ENCODE measurements at regions not wholly inside any gene's neighbourhood (a gene's known extent, or its start where the extent isn't known, plus 50 kb on each side); places are given as distances from the start of the nearest gene placed in this dataset.

DNA sequence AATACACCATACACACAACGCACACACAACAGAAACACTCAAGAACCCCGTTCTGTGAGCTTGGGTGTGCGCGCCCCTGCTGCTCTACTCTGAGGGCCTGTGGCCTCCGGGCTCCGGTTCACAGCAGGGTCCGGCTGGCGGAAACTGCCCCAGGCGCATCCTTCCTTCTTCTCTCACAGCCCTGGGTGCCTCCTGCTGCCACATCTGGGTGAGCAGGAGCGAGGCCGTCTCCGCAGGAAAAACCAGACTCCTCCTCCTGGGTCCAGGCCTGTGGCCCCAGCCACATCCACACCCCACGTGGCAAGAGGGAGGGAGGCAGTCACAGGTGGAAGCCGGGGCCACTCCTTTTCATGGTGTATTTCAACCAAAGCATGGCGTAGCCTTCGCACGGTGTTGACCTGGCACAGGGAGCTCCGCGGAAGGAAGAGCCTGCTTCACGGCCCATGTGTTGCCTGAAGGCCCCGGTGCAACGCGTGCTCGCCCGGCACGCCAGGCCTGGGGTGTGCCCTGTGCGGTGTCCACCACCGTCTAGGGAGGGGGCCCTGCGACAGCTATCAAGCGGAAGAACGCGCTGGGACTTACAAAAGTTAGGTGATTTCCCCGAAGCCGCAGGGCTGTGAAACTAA, 1502.7 kb downstream of the TBC1D22A start:
- Histone ChIP-seq H3K27me3 (ENCODE audit: insufficient read depth, low read length) (no peaks in the 10 kb centered on the region), H3K9me3 (ENCODE audit: low read depth, low read length) (no peaks in the 10 kb centered on the region), H3K4me1 (ENCODE audit: insufficient read depth, low read length) (no peaks in the 10 kb centered on the region), H3K4me3 (ENCODE audit: low read length) (no peak overlapping the region)

DNA sequence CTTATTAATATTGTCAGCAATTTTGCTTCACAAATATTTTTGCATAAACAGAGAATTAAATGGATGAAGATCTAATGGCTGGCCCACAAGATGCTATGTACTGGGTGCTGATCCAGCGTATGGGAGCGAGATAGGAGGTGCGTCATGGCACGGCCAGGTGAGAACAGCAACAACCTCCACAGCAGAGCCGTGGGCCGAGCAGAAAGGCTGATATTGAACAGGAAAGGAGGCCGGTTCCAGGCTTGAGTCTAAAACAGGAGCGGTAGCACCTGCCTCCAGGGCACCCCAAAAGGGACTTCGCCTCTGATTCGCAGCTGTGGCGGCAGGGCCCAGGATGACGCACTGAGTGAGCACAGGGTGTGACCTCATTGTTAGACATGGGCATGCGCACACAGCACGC, 1502.1 kb downstream of the TBC1D22A start:
- no peaks in the 10 kb centered on the region for H3K4me1 ChIP-seq (ENCODE audit: insufficient read depth, low read length)
- no peaks in the 10 kb centered on the region for H3K27me3 ChIP-seq (ENCODE audit: insufficient read depth, low read length)
- H3K9me3 ChIP-seq (ENCODE audit: low read depth, low read length), result no peaks in the 10 kb centered on the region
- no peak overlapping the region for H3K4me3 ChIP-seq (ENCODE audit: low read length)

DNA sequence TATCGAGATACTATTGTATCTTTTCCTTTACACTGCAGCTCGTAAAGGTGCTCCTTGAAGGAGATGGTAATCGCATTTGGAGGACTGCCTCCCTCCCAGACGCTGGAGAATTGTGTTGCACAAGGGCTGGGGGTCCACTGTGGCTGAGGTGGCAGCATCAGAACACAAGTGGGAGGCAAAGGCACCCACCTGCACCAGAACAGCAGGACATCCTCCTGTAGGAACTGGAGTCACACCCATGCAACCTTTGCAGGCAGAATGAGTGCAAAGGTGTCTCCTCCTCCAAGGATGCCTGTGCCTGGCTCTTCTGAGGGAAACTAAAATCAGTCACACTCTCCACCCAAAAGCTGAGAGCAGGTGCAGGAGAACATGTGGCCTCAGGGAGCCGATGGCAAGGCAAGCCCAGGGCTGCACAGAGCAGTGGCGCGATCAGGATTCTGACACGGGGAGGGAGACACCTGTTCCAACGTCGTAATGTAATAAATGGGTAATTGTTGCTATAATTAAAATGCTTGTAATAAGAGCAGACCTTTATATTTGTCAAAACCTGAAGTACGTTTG, 1501.4 kb downstream of the TBC1D22A start:
- Histone ChIP-seq H3K9me3 (ENCODE audit: low read depth, low read length) (no peaks in the 10 kb centered on the region), H3K4me1 (ENCODE audit: insufficient read depth, low read length) (no peaks in the 10 kb centered on the region), H3K27me3 (ENCODE audit: insufficient read depth, low read length) (no peaks in the 10 kb centered on the region), H3K4me3 (ENCODE audit: low read length) (no peak overlapping the region)

DNA sequence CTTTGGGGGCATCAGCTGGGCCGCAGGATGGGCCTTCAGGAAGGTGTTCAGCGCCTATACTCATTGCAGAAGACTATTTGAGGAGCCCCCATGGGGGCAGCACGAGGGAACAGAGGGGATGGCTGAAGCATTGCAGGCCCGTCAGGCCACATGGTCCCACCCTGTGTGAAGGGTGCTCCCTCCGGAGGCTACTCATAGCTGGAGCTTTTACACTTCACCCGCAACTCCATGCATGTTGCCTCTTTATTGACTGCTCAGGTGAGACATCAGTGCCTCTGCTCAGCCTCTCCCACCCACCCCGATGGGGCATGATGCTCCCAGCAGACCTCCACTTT, 1500.9 kb downstream of the TBC1D22A start:
- no peak overlapping the region for H3K4me3 ChIP-seq (ENCODE audit: low read length)
- H3K9me3 ChIP-seq (ENCODE audit: low read depth, low read length), result no peaks in the 10 kb centered on the region
- no peaks in the 10 kb centered on the region for H3K27me3 ChIP-seq (ENCODE audit: insufficient read depth, low read length)
- H3K4me1 ChIP-seq (ENCODE audit: insufficient read depth, low read length), result no peaks in the 10 kb centered on the region

DNA sequence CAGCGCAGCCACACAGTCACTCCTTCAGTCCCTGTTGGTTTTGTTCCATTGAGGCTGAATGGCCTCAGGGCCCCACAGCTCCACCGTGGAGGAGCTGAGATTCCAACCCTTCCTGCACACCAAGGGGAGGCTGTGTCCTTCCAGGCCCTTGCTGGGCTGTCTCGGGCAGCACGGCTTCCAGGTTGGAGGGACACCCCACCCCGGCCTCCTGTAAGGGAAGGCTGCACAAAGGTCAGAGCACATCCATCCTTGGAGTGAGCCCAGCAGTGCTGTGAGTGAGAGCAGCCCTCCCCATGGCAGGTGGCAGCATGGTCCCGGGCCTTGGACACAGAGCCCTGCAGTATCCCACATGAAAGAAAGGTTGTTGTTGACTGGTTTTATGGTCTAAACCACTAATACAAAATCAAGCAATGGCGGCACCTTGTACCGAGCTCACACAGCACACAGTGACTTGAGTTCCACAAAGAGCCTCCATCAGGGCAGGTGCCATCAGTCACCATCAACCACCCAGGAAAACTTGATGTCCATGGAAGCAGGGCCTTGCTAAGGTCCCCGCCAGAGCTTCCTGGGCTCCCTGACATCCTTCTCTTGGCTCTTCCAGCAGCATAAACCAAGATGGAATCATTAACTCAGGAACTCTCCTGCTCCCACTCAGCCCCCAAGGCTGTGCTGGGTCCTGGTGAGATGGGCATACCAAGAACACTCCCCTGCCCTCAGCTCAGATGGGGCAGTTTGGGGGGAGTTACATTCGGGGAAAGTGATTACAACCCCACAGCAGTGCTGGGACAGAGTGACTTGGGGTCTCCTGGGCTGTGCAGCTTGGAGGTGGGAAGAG, 1500.4 kb downstream of the TBC1D22A start:
- no peak overlapping the region for H3K4me3 ChIP-seq (ENCODE audit: low read length)
- no peaks in the 10 kb centered on the region for H3K27me3 ChIP-seq (ENCODE audit: insufficient read depth, low read length)
- H3K4me1 ChIP-seq (ENCODE audit: insufficient read depth, low read length), result peaks cover 2% of the 10 kb centered on the region
- H3K9me3 ChIP-seq (ENCODE audit: low read depth, low read length), result no peaks in the 10 kb centered on the region

DNA sequence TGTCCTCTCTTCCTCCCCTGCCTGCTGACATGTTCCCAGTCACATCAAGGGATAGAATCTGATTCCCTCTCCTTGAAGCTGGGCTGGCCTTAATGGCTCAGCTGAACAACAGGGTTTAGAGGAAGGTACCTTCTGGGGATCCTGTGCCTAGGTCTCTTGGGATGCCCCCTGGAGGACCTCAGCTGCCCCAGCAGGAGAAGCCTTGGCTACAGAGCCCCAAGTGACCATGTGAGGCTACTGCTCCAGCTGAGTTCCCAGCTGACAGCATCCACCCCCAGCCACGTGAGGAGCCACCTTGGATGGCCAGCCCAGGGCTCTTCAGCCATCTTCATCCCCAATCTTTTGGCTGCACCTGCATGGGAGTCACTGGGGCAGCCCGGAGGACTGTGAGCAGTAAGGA, 1499.3 kb downstream of the TBC1D22A start:
- Histone ChIP-seq H3K9me3 (ENCODE audit: low read depth, low read length) (no peaks in the 10 kb centered on the region), H3K4me3 (ENCODE audit: low read length) (no peak overlapping the region), H3K27me3 (ENCODE audit: insufficient read depth, low read length) (no peaks in the 10 kb centered on the region), H3K4me1 (ENCODE audit: insufficient read depth, low read length) (peaks cover 7% of the 10 kb centered on the region)

DNA sequence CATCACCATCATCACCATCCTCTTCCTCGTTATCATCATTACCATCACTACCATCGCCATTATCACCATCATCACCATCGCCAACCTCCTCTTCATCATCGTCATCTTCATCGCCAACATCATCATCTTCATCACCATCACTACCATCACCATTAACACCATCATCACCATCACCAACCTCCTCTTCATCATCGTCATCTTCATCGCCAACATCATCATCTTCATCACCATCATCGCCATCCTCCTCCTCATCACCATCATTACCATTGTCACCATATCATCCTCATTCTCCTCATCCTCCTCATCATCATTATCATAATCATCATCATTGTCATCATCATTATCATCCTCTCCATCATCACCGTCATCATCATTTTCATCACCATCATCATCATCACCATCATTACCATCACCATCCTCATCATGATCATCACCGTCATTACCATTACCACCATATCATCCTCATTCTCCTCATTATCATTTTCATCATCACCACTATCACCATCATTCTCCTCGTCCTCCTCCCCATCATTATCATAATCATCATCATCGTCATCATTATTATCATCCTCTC, 1498.7 kb downstream of the TBC1D22A start:
- H3K9me3 ChIP-seq (ENCODE audit: low read depth, low read length), result no peaks in the 10 kb centered on the region
- peaks cover 7% of the 10 kb centered on the region for H3K4me1 ChIP-seq (ENCODE audit: insufficient read depth, low read length)
- no peaks in the 10 kb centered on the region for H3K27me3 ChIP-seq (ENCODE audit: insufficient read depth, low read length)

DNA sequence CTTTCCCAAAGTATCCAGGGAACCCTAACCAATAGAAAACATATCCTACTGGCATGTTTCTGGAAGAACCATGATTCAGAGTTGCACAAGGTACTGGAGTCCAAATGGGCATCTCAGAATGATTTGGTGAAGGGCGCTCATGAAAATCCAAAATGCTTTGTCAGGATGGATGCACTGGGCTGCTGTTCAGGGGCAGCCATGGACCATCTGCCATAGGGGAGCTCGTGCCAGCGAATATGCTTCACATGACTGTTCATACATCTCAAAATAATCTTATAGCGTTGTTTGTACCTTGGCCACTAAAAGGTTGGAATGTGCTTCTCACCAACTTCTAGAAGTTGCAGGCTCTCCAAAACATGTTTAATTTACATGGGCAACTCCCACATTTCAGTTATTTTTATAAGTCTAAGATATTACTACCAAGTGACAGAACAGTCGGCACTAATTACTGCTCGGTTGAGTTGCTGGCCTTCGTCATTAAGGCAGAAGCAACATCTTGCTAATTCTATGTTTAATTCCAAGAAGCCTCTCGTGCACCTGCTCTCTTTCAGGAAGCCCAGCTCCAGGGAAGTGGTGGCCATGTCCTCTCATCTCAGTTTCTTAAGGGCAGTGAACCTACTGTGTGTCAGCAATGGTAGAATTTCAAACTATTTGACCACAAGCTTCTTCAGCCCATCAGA, 1497.7 kb downstream of the TBC1D22A start:
- H3K4me3 ChIP-seq (ENCODE audit: low read length), result no peak overlapping the region
- H3K9me3 ChIP-seq (ENCODE audit: low read depth, low read length), result no peaks in the 10 kb centered on the region
- H3K27me3 ChIP-seq (ENCODE audit: insufficient read depth, low read length), result no peaks in the 10 kb centered on the region
- peaks cover 7% of the 10 kb centered on the region for H3K4me1 ChIP-seq (ENCODE audit: insufficient read depth, low read length)

More for the DNA sequence above, 1498.7 kb downstream of the TBC1D22A start:
- H3K4me3 ChIP-seq (ENCODE audit: low read length), result no peak overlapping the region

DNA sequence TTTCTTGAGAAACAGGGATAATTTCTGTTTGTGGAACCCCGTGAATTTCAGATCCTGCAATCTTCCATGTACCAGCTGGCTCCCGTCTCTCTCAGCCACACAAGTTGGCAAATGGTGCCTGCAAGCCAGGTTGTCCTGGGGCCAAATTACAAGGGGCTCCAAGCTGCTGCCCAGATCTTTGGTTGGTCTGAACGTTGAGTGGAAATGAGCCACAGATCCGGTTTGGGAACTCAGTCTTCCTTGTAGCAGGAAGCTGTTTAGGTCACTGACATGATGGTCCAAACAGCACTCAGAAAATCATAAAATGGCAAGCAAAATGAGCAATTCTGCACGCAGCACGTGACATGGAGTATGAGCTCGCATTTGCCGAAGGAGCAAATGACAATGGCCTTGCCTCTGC, 1496.4 kb downstream of the TBC1D22A start:
- Histone ChIP-seq H3K27me3 (ENCODE audit: insufficient read depth, low read length) (no peaks in the 10 kb centered on the region), H3K4me1 (ENCODE audit: insufficient read depth, low read length) (peaks cover 7% of the 10 kb centered on the region), H3K4me3 (ENCODE audit: low read length) (no peak overlapping the region), H3K9me3 (ENCODE audit: low read depth, low read length) (no peaks in the 10 kb centered on the region)

DNA sequence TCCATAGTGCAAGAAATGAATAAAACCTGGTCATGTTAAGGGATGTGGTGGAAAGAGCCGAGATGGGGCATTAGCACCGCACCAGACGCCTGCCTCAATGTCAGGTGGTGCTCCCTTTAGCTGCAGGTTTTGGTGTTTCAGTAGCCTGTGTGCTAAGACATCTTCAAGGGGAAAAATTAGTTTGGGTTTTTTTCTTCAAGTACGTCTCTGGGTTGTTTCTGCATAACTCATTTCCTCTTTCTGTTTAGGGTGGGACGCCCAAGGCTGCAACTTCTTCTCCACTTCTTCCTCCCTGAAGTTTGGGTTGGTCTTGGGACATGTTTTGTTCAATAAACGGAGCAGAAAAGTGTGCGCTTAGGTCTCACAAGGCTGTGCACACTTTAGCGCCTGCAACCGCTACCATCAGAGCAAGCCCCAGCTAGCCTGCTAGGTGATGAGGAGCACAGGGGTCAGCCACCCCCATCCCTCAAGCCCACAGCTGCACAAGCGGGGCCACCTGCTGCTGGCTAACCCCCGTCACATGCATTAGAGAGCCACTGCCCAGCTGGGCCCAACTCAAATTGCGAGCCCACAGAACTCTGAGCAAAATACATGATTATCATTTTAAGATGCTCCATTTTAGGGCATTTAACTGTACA, 1495.7 kb downstream of the TBC1D22A start:
- no peaks in the 10 kb centered on the region for H3K9me3 ChIP-seq (ENCODE audit: low read depth, low read length)
- no peak overlapping the region for H3K4me3 ChIP-seq (ENCODE audit: low read length)
- no peaks in the 10 kb centered on the region for H3K27me3 ChIP-seq (ENCODE audit: insufficient read depth, low read length)
- H3K4me1 ChIP-seq (ENCODE audit: insufficient read depth, low read length), result peaks cover 7% of the 10 kb centered on the region

DNA sequence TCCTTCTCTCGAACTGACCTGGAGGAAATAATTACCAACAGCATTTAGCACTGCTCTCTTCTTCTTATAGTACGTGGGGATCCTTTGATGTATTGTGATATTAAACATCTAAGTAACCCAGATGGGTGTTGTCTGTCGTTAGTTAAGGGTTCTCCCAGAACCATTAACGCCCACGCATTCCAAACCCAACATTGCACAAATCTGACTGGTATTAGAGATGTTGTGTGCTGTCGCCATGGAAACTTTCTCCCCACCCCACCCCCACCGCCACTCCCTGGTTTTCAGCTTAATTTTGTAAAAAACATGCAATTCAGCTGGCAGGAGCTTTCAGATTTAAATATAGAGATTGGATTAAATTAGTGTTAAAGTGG, 1495.2 kb downstream of the TBC1D22A start:
- Histone ChIP-seq H3K27me3 (ENCODE audit: insufficient read depth, low read length) (no peaks in the 10 kb centered on the region), H3K9me3 (ENCODE audit: low read depth, low read length) (no peaks in the 10 kb centered on the region), H3K4me3 (ENCODE audit: low read length) (no peak overlapping the region), H3K4me1 (ENCODE audit: insufficient read depth, low read length) (peaks cover 7% of the 10 kb centered on the region)

DNA sequence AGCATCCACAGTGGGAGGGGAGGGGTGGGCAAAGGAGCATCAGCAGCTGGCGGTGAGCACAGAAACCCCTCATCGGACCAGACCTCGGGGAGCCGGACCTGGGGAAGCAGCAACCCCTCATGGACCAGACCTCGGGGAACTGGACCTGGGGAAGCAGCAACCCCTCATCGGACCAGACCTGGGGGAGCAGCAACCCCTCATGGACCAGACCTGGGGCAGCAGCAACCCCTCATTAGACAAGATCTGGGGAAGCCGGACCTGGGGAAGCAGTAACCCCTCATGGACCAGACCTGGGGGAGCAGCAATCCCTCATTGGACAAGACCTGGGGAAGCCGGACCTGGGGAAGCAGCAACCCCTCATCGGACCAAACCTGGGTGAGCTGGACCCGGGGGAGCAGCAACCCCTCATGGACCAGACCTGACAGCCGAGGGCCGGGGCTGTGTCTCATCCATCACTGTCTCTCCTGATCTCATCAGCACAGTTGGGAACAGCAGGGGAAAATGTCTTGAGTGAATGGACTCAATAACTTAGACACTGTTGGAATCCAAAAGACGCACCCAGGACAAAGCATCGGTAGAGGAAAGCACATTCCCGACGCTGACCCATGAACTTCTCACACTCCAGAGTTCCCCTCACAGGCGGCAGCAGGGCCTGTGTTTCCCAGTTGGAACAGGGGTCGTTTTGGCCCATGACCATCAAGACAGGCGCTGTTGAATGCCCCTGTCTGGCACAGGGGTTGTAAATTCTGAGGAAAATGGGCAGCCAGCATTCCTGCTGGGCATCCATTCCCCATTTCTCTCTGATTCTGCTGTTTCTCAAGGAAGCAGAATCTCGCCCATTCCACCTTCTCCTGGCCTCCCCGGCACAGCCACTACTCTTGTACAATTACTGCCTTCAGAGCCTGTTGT, 1494.6 kb downstream of the TBC1D22A start:
- peaks cover 7% of the 10 kb centered on the region for H3K4me1 ChIP-seq (ENCODE audit: insufficient read depth, low read length)
- no peak overlapping the region for H3K4me3 ChIP-seq (ENCODE audit: low read length)
- no peaks in the 10 kb centered on the region for H3K27me3 ChIP-seq (ENCODE audit: insufficient read depth, low read length)
- H3K9me3 ChIP-seq (ENCODE audit: low read depth, low read length), result no peaks in the 10 kb centered on the region

DNA sequence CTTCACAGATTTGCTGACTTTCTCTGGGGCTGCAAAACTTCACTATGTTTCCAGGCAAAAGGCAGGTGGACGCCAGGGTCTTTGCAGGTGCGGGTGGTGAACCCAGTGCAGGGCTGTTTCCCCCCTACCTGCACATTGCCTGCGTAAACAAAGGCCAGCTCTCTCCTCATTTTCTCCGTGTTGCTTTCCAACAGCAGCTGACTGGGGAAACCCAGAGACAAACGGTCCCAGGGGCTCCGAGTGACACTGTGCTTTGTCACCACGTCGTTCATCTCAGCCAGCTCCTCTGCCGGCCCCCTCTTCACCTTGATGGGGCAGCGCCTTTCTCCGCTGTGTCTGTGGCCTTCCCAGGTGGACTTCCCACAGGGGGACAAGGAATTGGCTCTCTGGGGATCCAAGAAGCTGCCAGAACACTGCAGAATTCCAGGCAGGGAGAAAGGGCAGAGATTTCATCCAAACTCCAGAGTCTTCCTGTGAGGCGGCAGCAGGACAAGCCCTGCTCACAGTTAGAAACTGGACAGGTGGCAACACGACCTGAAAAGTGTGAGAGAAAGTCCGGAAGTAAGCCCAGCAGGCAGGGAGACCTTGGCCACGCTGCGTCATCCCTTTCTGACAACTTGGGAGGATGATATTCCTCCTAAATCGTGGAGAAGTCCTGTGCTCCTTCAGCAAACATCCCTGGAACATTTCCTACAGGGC, 1493.7 kb downstream of the TBC1D22A start:
- Histone ChIP-seq H3K9me3 (ENCODE audit: low read depth, low read length) (no peaks in the 10 kb centered on the region), H3K4me1 (ENCODE audit: insufficient read depth, low read length) (peaks cover 7% of the 10 kb centered on the region)

More for the DNA sequence above, 1493.7 kb downstream of the TBC1D22A start:
- H3K27me3 ChIP-seq (ENCODE audit: insufficient read depth, low read length), result no peaks in the 10 kb centered on the region
- no peak overlapping the region for H3K4me3 ChIP-seq (ENCODE audit: low read length)

All from mononuclear cell (primary cell).